Natural killer cell (primary cell): ENCODE measurements at regions not wholly inside any gene's neighbourhood (a gene's known extent, or its start where the extent isn't known, plus 50 kb on each side); places are given as distances from the start of the nearest gene placed in this dataset.
"Not testable (repeated sequence)": the region's sequence is repeated elsewhere in the genome, so short reads cannot be mapped to it uniquely, and the experiment has no call there.

Experiments
- ATAC-seq, 3 donors: fragments of 150-1000 bp in 2 of 3; fragments of 200-7000 bp in 1 of 3; cut with Tn5 transposase; 1 replicate in 1 of 3; 2 replicates in 2 of 3; pipeline ENCODE4 v1.10.0; 2021; ENCODE audit warnings: mild to moderate bottlenecking in 2 of 3, moderate library complexity in 2 of 3
- DNase-seq, 2 donors: peaks; one replicate each; pipeline versions ENCODE4 v3.0.0 to v3.0.0-alpha.2; 2013 to 2021; ENCODE audit warnings: mixed read lengths in 1 of 2
- H3K27ac ChIP-seq: one replicate; pipeline ENCODE4 v1.5.1; 2013; ENCODE audit warnings: mild to moderate bottlenecking, low read length
- H3K27me3 ChIP-seq: one replicate; pipeline ENCODE4 v1.6.1; 2013; ENCODE audit warnings: low read length; ENCODE audit not compliant: control insufficient read depth, insufficient read depth
- H3K36me3 ChIP-seq: one replicate; pipeline ENCODE4 v1.6.1; 2013; ENCODE audit warnings: low read length; ENCODE audit not compliant: control insufficient read depth, insufficient read depth
- H3K4me1 ChIP-seq: one replicate; pipeline ENCODE4 v1.6.1; 2013; ENCODE audit warnings: low read length; ENCODE audit not compliant: control insufficient read depth, insufficient read depth
- H3K4me3 ChIP-seq: one replicate; pipeline ENCODE4 v1.5.1; 2013; ENCODE audit warnings: low read length
- H3K9me3 ChIP-seq: one replicate; pipeline ENCODE4 v1.6.1; 2013; ENCODE audit warnings: low read length; ENCODE audit not compliant: control insufficient read depth, insufficient read depth
- H3K27ac Mint-ChIP-seq, 2 donors: one replicate each; pipeline ENCODE4 v1.8.0; 2022; ENCODE audit warnings: mild to moderate bottlenecking in 2 of 2, mixed read lengths in 2 of 2, moderate library complexity in 1 of 2
- H3K27me3 Mint-ChIP-seq, 2 donors: one replicate each; pipeline ENCODE4 v1.8.0; 2022; ENCODE audit warnings: low read depth in 2 of 2, mixed read lengths in 2 of 2
- H3K36me3 Mint-ChIP-seq: one replicate; pipeline ENCODE4 v1.8.0; 2022; ENCODE audit warnings: mixed read lengths
- H3K4me1 Mint-ChIP-seq, 2 donors: one replicate each; pipeline ENCODE4 v1.8.0; 2022; ENCODE audit warnings: mixed read lengths in 2 of 2
- H3K4me3 Mint-ChIP-seq: one replicate; pipeline ENCODE4 v1.8.0; 2022; ENCODE audit warnings: mild to moderate bottlenecking, moderate library complexity, mixed read lengths
- H3K9me3 Mint-ChIP-seq, 2 donors: one replicate each; pipeline ENCODE4 v1.8.0; 2022; ENCODE audit warnings: mixed read lengths in 2 of 2
- CTCF ChIP-seq: fragments of 200-600 bp; IDR thresholded peaks from one replicate; pipeline ENCODE4 v1.8.0; 2022; ENCODE audit warnings: antibody characterized with exemption
- WGBS: methylation state at CpG from one replicate; pipeline ENCODE4 v1.1.7; 2013; ENCODE audit warnings: missing lambda C conversion rate; ENCODE audit not compliant: insufficient coverage; 5-methylcytosine and 5-hydroxymethylcytosine counted together
- intact Hi-C: fragments of 100-400 bp; cut with micrococcal nuclease; formaldehyde crosslinking; loops from one replicate; pipeline ENCODE4 v1.14.2; 2022

- no peaks in the 10 kb centered on the region for H3K27me3 Mint-ChIP-seq
- peaks cover 2 to 4% of the 10 kb centered on the region in 2 donors for H3K9me3 Mint-ChIP-seq
- no peak overlapping the region for H3K4me3 Mint-ChIP-seq
- H3K27ac ChIP-seq, result no peak overlapping the region
- 79% methylated on average over 3 of the region's 3 CpGs for WGBS
- H3K4me3 ChIP-seq, result no peak overlapping the region
- TF ChIP-seq CTCF, result no peak
- H3K27me3 ChIP-seq, result no peaks in the 10 kb centered on the region
- no peaks in the 10 kb centered on the region for H3K9me3 ChIP-seq
- H3K27ac Mint-ChIP-seq, result no peak overlapping the region
- ATAC-seq (no peak), DNase-seq (no peak)
- no peaks in the 10 kb centered on the region for H3K36me3 Mint-ChIP-seq
- peaks cover 0 to 7% of the 10 kb centered on the region in 2 donors for H3K4me1 Mint-ChIP-seq
- no peaks in the 10 kb centered on the region for H3K4me1 ChIP-seq
- H3K36me3 ChIP-seq, result no peaks in the 10 kb centered on the region
- intact Hi-C loops, result no loop called here
Observed at GRCh38 chr18:70705831-70706416, 417.1 kb downstream of the SOCS6 start.

GRCh38 chr18:70700496-70700895 lies 411.7 kb downstream of the SOCS6 start:
- H3K9me3 ChIP-seq, result no peaks in the 10 kb centered on the region
- Mint-ChIP-seq H3K4me1 (no peaks in the 10 kb centered on the region), H3K27ac (no peak overlapping the region), H3K27me3 (no peaks in the 10 kb centered on the region), H3K4me3 (no peak overlapping the region), H3K9me3 (peaks cover 2 to 3% of the 10 kb centered on the region in 2 donors), H3K36me3 (no peaks in the 10 kb centered on the region)
- no peak for ATAC-seq
- no peak for DNase-seq
- no peaks in the 10 kb centered on the region for H3K36me3 ChIP-seq
- H3K4me1 ChIP-seq, result no peaks in the 10 kb centered on the region
- TF ChIP-seq CTCF, result no peak
- H3K27me3 ChIP-seq, result no peaks in the 10 kb centered on the region
- H3K27ac ChIP-seq, result no peak overlapping the region
- intact Hi-C loops, result no loop called here
- no peak overlapping the region for H3K4me3 ChIP-seq

GRCh38 chr18:70698574-70698973 lies 409.7 kb downstream of the SOCS6 start:
- H3K36me3 Mint-ChIP-seq, result no peaks in the 10 kb centered on the region
- peaks cover 2 to 3% of the 10 kb centered on the region in 2 donors for H3K9me3 Mint-ChIP-seq
- intact Hi-C loops, result no loop called here
- Histone ChIP-seq H3K4me1 (no peaks in the 10 kb centered on the region), H3K27me3 (no peaks in the 10 kb centered on the region), H3K27ac (no peak overlapping the region), H3K9me3 (no peaks in the 10 kb centered on the region), H3K4me3 (no peak overlapping the region), H3K36me3 (no peaks in the 10 kb centered on the region)
- WGBS, result 100% methylated on average over 3 of the region's 3 CpGs
- H3K27me3 Mint-ChIP-seq, result no peaks in the 10 kb centered on the region
- no peaks in the 10 kb centered on the region for H3K4me1 Mint-ChIP-seq
- no peak for TF ChIP-seq CTCF
- ATAC-seq (no peak), DNase-seq (no peak)
- H3K4me3 Mint-ChIP-seq, result no peak overlapping the region
- H3K27ac Mint-ChIP-seq, result no peak overlapping the region

- H3K4me3 Mint-ChIP-seq, result no peak overlapping the region
- no peak for TF ChIP-seq CTCF
- Histone ChIP-seq H3K36me3 (no peaks in the 10 kb centered on the region), H3K27ac (no peak overlapping the region), H3K27me3 (no peaks in the 10 kb centered on the region), H3K4me1 (no peaks in the 10 kb centered on the region), H3K9me3 (no peaks in the 10 kb centered on the region), H3K4me3 (no peak overlapping the region)
- peaks cover 5 to 6% of the 10 kb centered on the region in 2 donors for H3K9me3 Mint-ChIP-seq
- intact Hi-C loops, result no loop called here
- H3K36me3 Mint-ChIP-seq, result no peaks in the 10 kb centered on the region
- peaks cover 0 to 3% of the 10 kb centered on the region in 2 donors for H3K27me3 Mint-ChIP-seq
- H3K27ac Mint-ChIP-seq, result no peak overlapping the region
- ATAC-seq (no peak), DNase-seq (no peak)
- 87% methylated on average over 6 of the region's 6 CpGs for WGBS
- H3K4me1 Mint-ChIP-seq, result no peaks in the 10 kb centered on the region
Observed at GRCh38 chr18:70693246-70693645, 404.4 kb downstream of the SOCS6 start.

GRCh38 chr18:70689765-70690164 lies 400.9 kb downstream of the SOCS6 start:
- H3K27me3 ChIP-seq, result not testable (repeated sequence)

More at GRCh38 chr18:70689765-70690164, 400.9 kb downstream of the SOCS6 start:
- DNase-seq, H3K27ac Mint-ChIP-seq, H3K4me3 ChIP-seq, H3K4me3 Mint-ChIP-seq, H3K36me3 Mint-ChIP-seq, H3K4me1 Mint-ChIP-seq, H3K9me3 ChIP-seq, intact Hi-C loops, H3K4me1 ChIP-seq, H3K9me3 Mint-ChIP-seq, H3K27ac ChIP-seq, H3K27me3 Mint-ChIP-seq, H3K36me3 ChIP-seq, ATAC-seq: not testable (repeated sequence)
- no CpG with 5 or more reads among the region's 5 CpGs for WGBS
